ENCODE measurements at regions not wholly inside any gene's neighbourhood (a gene's known extent, or its start where the extent isn't known, plus 50 kb on each side); places are given as distances from the start of the nearest gene placed in this dataset.

DNA sequence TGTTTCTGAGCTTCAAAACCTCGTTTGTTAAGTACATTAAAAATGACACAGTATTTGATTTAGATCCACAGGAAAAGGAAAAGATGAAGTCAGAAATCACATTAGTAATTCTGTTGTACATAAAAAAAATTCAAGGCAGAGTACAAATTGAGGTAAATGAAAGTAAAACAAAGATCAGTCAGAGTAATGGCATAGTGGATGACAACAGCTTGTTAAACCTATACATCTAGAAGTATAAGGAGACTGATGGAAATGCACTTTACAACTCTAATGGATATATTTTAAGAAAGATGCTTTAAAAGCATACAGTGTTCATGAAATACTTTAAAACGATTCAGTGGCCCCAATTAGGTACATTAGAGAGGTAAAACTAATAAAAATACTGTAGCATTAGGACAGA lies 631.3 kb upstream of the SEMA6A start:
- 51 to 63% methylated on average over 2 of the region's 2 CpGs for WGBS, 2 donors (ENCODE audit: low coverage in 1 of 2)
- TF ChIP-seq, protein P1, sequence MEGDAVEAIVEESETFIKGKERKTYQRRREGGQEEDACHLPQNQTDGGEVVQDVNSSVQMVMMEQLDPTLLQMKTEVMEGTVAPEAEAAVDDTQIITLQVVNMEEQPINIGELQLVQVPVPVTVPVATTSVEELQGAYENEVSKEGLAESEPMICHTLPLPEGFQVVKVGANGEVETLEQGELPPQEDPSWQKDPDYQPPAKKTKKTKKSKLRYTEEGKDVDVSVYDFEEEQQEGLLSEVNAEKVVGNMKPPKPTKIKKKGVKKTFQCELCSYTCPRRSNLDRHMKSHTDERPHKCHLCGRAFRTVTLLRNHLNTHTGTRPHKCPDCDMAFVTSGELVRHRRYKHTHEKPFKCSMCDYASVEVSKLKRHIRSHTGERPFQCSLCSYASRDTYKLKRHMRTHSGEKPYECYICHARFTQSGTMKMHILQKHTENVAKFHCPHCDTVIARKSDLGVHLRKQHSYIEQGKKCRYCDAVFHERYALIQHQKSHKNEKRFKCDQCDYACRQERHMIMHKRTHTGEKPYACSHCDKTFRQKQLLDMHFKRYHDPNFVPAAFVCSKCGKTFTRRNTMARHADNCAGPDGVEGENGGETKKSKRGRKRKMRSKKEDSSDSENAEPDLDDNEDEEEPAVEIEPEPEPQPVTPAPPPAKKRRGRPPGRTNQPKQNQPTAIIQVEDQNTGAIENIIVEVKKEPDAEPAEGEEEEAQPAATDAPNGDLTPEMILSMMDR (IDR thresholded peaks at IDR 0.05): no peak
- TF ChIP-seq EP300 (IDR thresholded peaks at IDR 0.05): no peak
- no peak for TF ChIP-seq POLR2A (IDR thresholded peaks at IDR 0.05)
- no peak for TF ChIP-seq POLR2AphosphoS5 (IDR thresholded peaks at IDR 0.05)
- Histone ChIP-seq H3K4me1 (peaks cover 0 to 4% (median 0%) of the 10 kb centered on the region in 3 donors), H3K27ac (no peak overlapping the region), H3K4me3 (no peak overlapping the region), H3K27me3 (no peaks in the 10 kb centered on the region), H3K9me3 (no peaks in the 10 kb centered on the region), H3K36me3 (no peaks in the 10 kb centered on the region)
- ATAC-seq: no peak

GRCh38 chr5:117204926-117205869 lies 630.6 kb upstream of the SEMA6A start:
- no peak for ATAC-seq
- Histone ChIP-seq H3K27me3 (no peaks in the 10 kb centered on the region), H3K27ac (no peak overlapping the region), H3K36me3 (no peaks in the 10 kb centered on the region), H3K4me3 (no peak overlapping the region), H3K4me1 (peaks cover 0 to 7% (median 0%) of the 10 kb centered on the region in 3 donors), H3K9me3 (no peaks in the 10 kb centered on the region)
- TF ChIP-seq, protein P1 (IDR thresholded peaks at IDR 0.05): no peak
- TF ChIP-seq POLR2A (IDR thresholded peaks at IDR 0.05) (no peak), EP300 (IDR thresholded peaks at IDR 0.05) (no peak), POLR2AphosphoS5 (IDR thresholded peaks at IDR 0.05) (no peak)
- WGBS, 2 donors (ENCODE audit: low coverage in 1 of 2): 51 to 69% methylated on average over 9 to 10 of the region's 10 CpGs

GRCh38 chr5:117204404-117204803 lies 629.8 kb upstream of the SEMA6A start:
- no peak overlapping the region for H3K27ac ChIP-seq
- whole genome bisulfite sequencing, 2 donors (ENCODE audit: low coverage in 1 of 2): 64 to 85% methylated on average over 4 of the region's 4 CpGs
- ATAC-seq: no peak
- no peaks in the 10 kb centered on the region for H3K27me3 ChIP-seq
- no peaks in the 10 kb centered on the region for H3K36me3 ChIP-seq
- H3K4me1 ChIP-seq: peaks cover 0 to 7% (median 0%) of the 10 kb centered on the region in 3 donors
- no peak for TF ChIP-seq POLR2AphosphoS5 (IDR thresholded peaks at IDR 0.05)
- TF ChIP-seq, protein P1 (IDR thresholded peaks at IDR 0.05): no peak
- H3K9me3 ChIP-seq: no peaks in the 10 kb centered on the region
- no peak overlapping the region for H3K4me3 ChIP-seq

GRCh38 chr5:117203584-117203983 lies 629.0 kb upstream of the SEMA6A start:
- TF ChIP-seq EP300 (IDR thresholded peaks at IDR 0.05) (no peak), POLR2A (IDR thresholded peaks at IDR 0.05) (no peak), POLR2AphosphoS5 (IDR thresholded peaks at IDR 0.05) (no peak)
- TF ChIP-seq, protein P1 (IDR thresholded peaks at IDR 0.05): no peak
- Histone ChIP-seq H3K27ac (no peak overlapping the region), H3K9me3 (no peaks in the 10 kb centered on the region), H3K27me3 (no peaks in the 10 kb centered on the region), H3K4me3 (no peak overlapping the region), H3K36me3 (no peaks in the 10 kb centered on the region), H3K4me1 (peaks cover 0 to 7% (median 0%) of the 10 kb centered on the region in 3 donors)
- WGBS, 2 donors (ENCODE audit: low coverage in 1 of 2): 93 to 96% methylated on average over 2 of the region's 2 CpGs
- no peak for ATAC-seq

DNA sequence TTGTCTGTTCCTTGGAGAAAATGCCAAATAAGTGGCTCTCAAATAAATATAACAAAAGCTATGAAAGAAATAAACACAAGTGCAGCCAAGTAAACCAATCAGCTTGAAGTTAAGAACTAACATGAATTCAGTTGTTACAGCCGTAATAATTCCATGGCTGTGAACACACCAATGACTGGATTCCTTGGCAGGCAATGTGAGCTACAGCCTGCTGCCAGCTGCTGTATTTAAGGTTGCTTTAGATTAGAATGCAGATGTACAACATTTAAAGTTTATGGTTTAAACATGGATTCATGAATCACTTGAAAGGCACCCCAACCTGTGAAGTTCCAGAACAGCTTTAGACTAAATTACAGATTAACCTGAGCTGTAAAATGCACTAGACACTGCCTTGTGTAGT lies 626.4 kb upstream of the SEMA6A start:
- H3K27me3 ChIP-seq: no peaks in the 10 kb centered on the region
- TF ChIP-seq EP300 (IDR thresholded peaks at IDR 0.05) (no peak), POLR2A (IDR thresholded peaks at IDR 0.05) (no peak), POLR2AphosphoS5 (IDR thresholded peaks at IDR 0.05) (no peak)
- TF ChIP-seq, protein P1 (IDR thresholded peaks at IDR 0.05): no peak
- peaks cover 0 to 7% (median 0%) of the 10 kb centered on the region in 3 donors for H3K4me1 ChIP-seq
- 9 to 14% methylated on average over 1 of the region's 1 CpG for WGBS, 2 donors (ENCODE audit: low coverage in 1 of 2)
- no peaks in the 10 kb centered on the region for H3K36me3 ChIP-seq
- no peaks in the 10 kb centered on the region for H3K9me3 ChIP-seq
- no peak overlapping the region for H3K27ac ChIP-seq
- ATAC-seq: no peak
- no peak overlapping the region for H3K4me3 ChIP-seq
